ENCODE measurements at regions not wholly inside any gene's neighbourhood (a gene's known extent, or its start where the extent isn't known, plus 50 kb on each side); places are given as distances from the start of the nearest gene placed in this dataset.

- Histone ChIP-seq H3K36me3 (no peaks in the 10 kb centered on the region), H3K27me3 (no peaks in the 10 kb centered on the region), H3K4me3 (no peak overlapping the region), H3K9ac (ENCODE audit: low read depth in 2 of 2, low read length in 2 of 2) (no peak overlapping the region), H3K4me1 (no peaks in the 10 kb centered on the region), H3K9me3 (no peaks in the 10 kb centered on the region), H3K27ac (no peak overlapping the region)
- intact Hi-C loops (cut with DNase I): no loop called here
- DNase-seq: peak; percentile 12
- TF ChIP-seq CTCF (IDR thresholded peaks at IDR 0.05): no peak
Observed at GRCh38 chr3:127408684-127409420, 121.0 kb upstream of the PRR20G start.

GRCh38 chr3:127408022-127408683 is 120.3 kb upstream of the PRR20G start:
- no peaks in the 10 kb centered on the region for H3K9me3 ChIP-seq
- no peaks in the 10 kb centered on the region for H3K27me3 ChIP-seq
- no peak overlapping the region for H3K4me3 ChIP-seq
- H3K36me3 ChIP-seq: no peaks in the 10 kb centered on the region
- peak; percentile 9 for DNase-seq
- TF ChIP-seq CTCF (IDR thresholded peaks at IDR 0.05): no peak
- H3K27ac ChIP-seq: no peak overlapping the region
- H3K9ac ChIP-seq (ENCODE audit: low read depth in 2 of 2, low read length in 2 of 2): no peak overlapping the region
- H3K4me1 ChIP-seq: no peaks in the 10 kb centered on the region
- intact Hi-C loops (cut with DNase I): no loop called here

- Histone ChIP-seq H3K27me3 (no peaks in the 10 kb centered on the region), H3K4me1 (no peaks in the 10 kb centered on the region), H3K9ac (ENCODE audit: low read depth in 2 of 2, low read length in 2 of 2) (no peak overlapping the region), H3K27ac (no peak overlapping the region), H3K9me3 (no peaks in the 10 kb centered on the region), H3K4me3 (no peak overlapping the region), H3K36me3 (no peaks in the 10 kb centered on the region)
- intact Hi-C loops (cut with DNase I): no loop called here
- peak; percentile 3 for DNase-seq
- no peak for TF ChIP-seq CTCF (IDR thresholded peaks at IDR 0.05)
Observed at GRCh38 chr3:127407026-127407939, 119.4 kb upstream of the PRR20G start.

GRCh38 chr3:127406309-127407025 is 118.6 kb upstream of the PRR20G start:
- no peak for DNase-seq
- TF ChIP-seq CTCF (IDR thresholded peaks at IDR 0.05): peak; percentile 16
- intact Hi-C loops (cut with DNase I): no loop called here
- Histone ChIP-seq H3K9me3 (no peaks in the 10 kb centered on the region), H3K9ac (ENCODE audit: low read depth in 2 of 2, low read length in 2 of 2) (no peak overlapping the region), H3K4me1 (no peaks in the 10 kb centered on the region), H3K4me3 (no peak overlapping the region), H3K27me3 (no peaks in the 10 kb centered on the region), H3K27ac (no peak overlapping the region), H3K36me3 (no peaks in the 10 kb centered on the region)

GRCh38 chr3:127405791-127406190 is 117.9 kb upstream of the PRR20G start:
- intact Hi-C loops (cut with DNase I): no loop called here
- H3K9me3 ChIP-seq: no peaks in the 10 kb centered on the region
- TF ChIP-seq CTCF (IDR thresholded peaks at IDR 0.05): no peak
- no peak for DNase-seq
- H3K4me3 ChIP-seq: no peak overlapping the region
- H3K36me3 ChIP-seq: no peaks in the 10 kb centered on the region
- no peak overlapping the region for H3K27ac ChIP-seq
- no peak overlapping the region for H3K9ac ChIP-seq (ENCODE audit: low read depth in 2 of 2, low read length in 2 of 2)
- H3K27me3 ChIP-seq: no peaks in the 10 kb centered on the region
- H3K4me1 ChIP-seq: no peaks in the 10 kb centered on the region
